Common myeloid progenitor, CD34-positive (primary cell): ENCODE measurements at regions not wholly inside any gene's neighbourhood (a gene's known extent, or its start where the extent isn't known, plus 50 kb on each side); places are given as distances from the start of the nearest gene placed in this dataset.

Source experiments
- CTCF ChIA-PET: fragments of 350-600 bp; sonication (Branson Sonifier 250); formaldehyde crosslinking; loops from one replicate; lab custom pipeline; 2021; ENCODE audit warnings: antibody characterized with exemption; lab: Charles Lee
- POLR2A ChIA-PET: fragments of 350-600 bp; sonication (Branson Sonifier 250); formaldehyde crosslinking; loops from one replicate; lab custom pipeline; 2021; ENCODE audit warnings: antibody characterized with exemption; lab: Charles Lee
- DNase-seq, 3 donors: peaks; one replicate each; pipeline versions ENCODE4 v3.0.0 to v3.0.0-alpha.2; 2013
- H3K27ac ChIP-seq, 2 experiments: 1 replicate in 1 of 2; 2 replicates in 1 of 2; pipeline ENCODE4 v1.7.0; 2013; ENCODE audit warnings: inconsistent platforms in 2 of 2, low read length in 2 of 2, mild to moderate bottlenecking in 2 of 2, low read depth in 1 of 2, moderate library complexity in 1 of 2; ENCODE audit not compliant: severe bottlenecking in 2 of 2, insufficient read depth in 1 of 2, poor library complexity in 1 of 2
- H3K27me3 ChIP-seq, 5 experiments: replicated peaks in 2 of 5; 1 replicate in 3 of 5; 2 replicates in 2 of 5; pipeline versions ENCODE4 v1.6.1 to v1.7.0; 2013; ENCODE audit warnings: low read length in 4 of 5, mild to moderate bottlenecking in 2 of 5, moderate library complexity in 2 of 5, inconsistent platforms in 1 of 5; ENCODE audit not compliant: insufficient read depth in 5 of 5, control insufficient read depth in 4 of 5
- H3K36me3 ChIP-seq, 4 experiments: 1 replicate in 2 of 4; 2 replicates in 2 of 4; pipeline versions ENCODE4 v1.6.1 to v1.7.0; 2013; ENCODE audit warnings: low read length in 3 of 4, control low read depth in 1 of 4, mild to moderate bottlenecking in 1 of 4; ENCODE audit not compliant: control insufficient read depth in 4 of 4, insufficient read depth in 4 of 4
- H3K4me1 ChIP-seq, 4 experiments: 1 replicate in 3 of 4; 2 replicates in 1 of 4; pipeline versions ENCODE4 v1.6.1 to v1.7.1; 2013; ENCODE audit warnings: low read length in 3 of 4, mild to moderate bottlenecking in 3 of 4, control low read depth in 1 of 4, inconsistent platforms in 1 of 4, moderate library complexity in 1 of 4; ENCODE audit not compliant: control insufficient read depth in 4 of 4, insufficient read depth in 4 of 4; ENCODE audit errors: control extremely low read depth in 1 of 4
- H3K4me3 ChIP-seq, 7 experiments: 1 replicate in 4 of 7; 2 replicates in 3 of 7; pipeline versions ENCODE4 v1.5.1 to v1.7.0; 2013; ENCODE audit warnings: mild to moderate bottlenecking in 7 of 7, low read length in 6 of 7, moderate library complexity in 6 of 7, inconsistent platforms in 2 of 7, low read depth in 2 of 7, control low read depth in 1 of 7; ENCODE audit not compliant: insufficient read depth in 4 of 7, control insufficient read depth in 1 of 7; ENCODE audit errors: extremely low read depth in 1 of 7
- H3K9me3 ChIP-seq, 5 experiments: 1 replicate in 4 of 5; 2 replicates in 1 of 5; pipeline versions ENCODE4 v1.6.1 to v1.7.1; 2013; ENCODE audit warnings: low read length in 4 of 5, mild to moderate bottlenecking in 2 of 5, inconsistent platforms in 1 of 5, low read depth in 1 of 5, moderate library complexity in 1 of 5; ENCODE audit not compliant: control insufficient read depth in 4 of 5, insufficient read depth in 2 of 5; ENCODE audit errors: control extremely low read depth in 1 of 5
- WGBS: methylation state at CpG from one replicate; pipeline ENCODE4 v1.1.5; 2013; ENCODE audit not compliant: insufficient coverage; 5-methylcytosine and 5-hydroxymethylcytosine counted together

DNA sequence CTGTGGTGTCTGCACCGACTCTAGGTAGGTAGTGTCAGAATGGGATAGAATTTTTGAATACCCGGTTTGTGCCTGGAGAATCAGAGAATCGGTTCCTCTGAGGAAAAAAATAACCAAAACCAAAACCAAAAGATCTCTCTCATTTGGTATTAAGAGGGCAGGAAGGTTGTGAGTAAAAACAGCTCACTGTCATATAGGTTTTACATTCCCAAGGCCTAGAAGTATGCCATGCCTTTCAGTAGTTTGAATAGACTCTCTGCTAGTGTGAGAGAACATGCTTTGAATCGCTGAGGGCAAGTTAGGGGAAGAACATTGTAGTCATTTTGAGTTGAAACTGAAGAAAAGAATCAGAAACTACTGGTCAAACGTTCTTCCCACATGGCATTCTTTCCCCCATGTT lies 411.4 kb upstream of the CD180 start:
- 100% methylated on average over 2 of the region's 5 CpGs for WGBS
- no peak overlapping the region for H3K27ac ChIP-seq
- POLR2A ChIA-PET = no interaction called here
- CTCF ChIA-PET = no interaction called here
- H3K9me3 ChIP-seq = peaks cover 0 to 3% (median 0%) of the 10 kb centered on the region in 5 experiments
- H3K4me1 ChIP-seq = no peaks in the 10 kb centered on the region
- H3K27me3 ChIP-seq = no peaks in the 10 kb centered on the region
- H3K36me3 ChIP-seq = no peaks in the 10 kb centered on the region
- no peak for DNase-seq
- no peak overlapping the region for H3K4me3 ChIP-seq

DNA sequence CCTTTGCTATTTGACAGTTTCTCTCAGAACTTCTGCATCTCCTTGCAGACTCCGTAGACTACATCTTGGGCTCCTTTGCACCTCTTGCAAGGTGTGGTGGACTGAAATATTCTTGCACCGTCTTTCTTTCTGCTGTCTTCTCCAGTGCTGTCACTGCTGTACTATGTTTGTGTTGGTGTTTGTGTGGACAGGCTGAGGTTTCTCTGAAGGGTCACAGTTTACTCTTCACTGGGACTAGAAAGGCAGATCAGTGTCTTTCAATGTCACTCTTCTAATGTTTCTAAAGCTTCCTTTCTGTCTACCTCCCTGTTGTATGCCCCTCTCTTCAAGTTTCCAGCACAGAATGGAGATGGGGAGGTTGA lies 410.0 kb upstream of the CD180 start:
- ChIA-PET CTCF (no interaction called here), POLR2A (no interaction called here)
- Histone ChIP-seq H3K36me3 (no peaks in the 10 kb centered on the region), H3K4me3 (no peak overlapping the region), H3K9me3 (peaks cover 0 to 3% (median 1%) of the 10 kb centered on the region in 5 experiments), H3K27ac (no peak overlapping the region), H3K27me3 (no peaks in the 10 kb centered on the region), H3K4me1 (no peaks in the 10 kb centered on the region)
- DNase-seq = no peak
- 100% methylated on average over 1 of the region's 2 CpGs for WGBS

DNA sequence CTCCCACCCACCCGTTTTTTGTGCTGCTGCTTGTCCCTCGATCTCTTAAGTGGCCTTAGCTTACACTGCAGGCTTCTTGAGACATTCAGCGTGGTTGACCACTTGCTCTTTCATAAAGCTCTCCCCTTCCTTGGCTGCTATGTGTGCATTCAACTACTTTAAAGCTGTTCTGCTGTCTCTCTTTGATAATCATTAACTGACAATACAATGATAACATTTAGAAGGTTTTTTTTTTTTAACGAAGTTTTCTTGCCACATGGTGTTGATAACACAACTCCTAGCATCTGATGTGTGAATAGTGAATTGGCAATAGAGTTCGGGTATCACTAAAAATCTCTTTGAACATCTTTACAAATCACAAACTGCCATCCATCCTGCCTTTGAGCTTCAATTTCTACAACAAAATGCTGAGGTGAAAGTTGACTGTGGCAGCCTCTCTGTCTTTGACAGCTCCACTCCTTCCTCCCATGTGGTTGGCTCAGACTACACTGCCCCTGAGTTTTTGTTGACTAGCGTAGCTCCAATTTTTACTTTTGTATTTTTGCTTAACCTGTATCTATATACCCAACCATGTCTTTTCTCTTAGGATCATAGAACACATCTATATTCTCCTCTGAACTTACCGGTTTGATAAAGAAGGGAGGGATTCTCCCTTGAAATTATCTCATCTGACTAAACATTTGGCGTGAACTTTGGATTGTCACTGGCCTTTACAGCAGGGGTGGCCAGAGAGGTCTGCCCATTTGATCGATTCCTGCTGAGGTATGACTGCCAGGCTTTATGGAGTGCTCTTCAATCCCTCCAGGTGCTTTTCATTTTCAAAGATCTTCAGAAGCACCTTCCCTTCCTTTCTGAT lies 409.4 kb upstream of the CD180 start:
- 94% methylated on average over 6 of the region's 9 CpGs for whole genome bisulfite sequencing
- CTCF ChIA-PET = no interaction called here
- H3K36me3 ChIP-seq = no peaks in the 10 kb centered on the region
- H3K9me3 ChIP-seq = peaks cover 0 to 3% (median 1%) of the 10 kb centered on the region in 5 experiments
- no peaks in the 10 kb centered on the region for H3K4me1 ChIP-seq
- H3K27me3 ChIP-seq = no peaks in the 10 kb centered on the region
- POLR2A ChIA-PET = no interaction called here
- no peak overlapping the region for H3K27ac ChIP-seq
- DNase-seq = no peak
- H3K4me3 ChIP-seq = no peak overlapping the region

DNA sequence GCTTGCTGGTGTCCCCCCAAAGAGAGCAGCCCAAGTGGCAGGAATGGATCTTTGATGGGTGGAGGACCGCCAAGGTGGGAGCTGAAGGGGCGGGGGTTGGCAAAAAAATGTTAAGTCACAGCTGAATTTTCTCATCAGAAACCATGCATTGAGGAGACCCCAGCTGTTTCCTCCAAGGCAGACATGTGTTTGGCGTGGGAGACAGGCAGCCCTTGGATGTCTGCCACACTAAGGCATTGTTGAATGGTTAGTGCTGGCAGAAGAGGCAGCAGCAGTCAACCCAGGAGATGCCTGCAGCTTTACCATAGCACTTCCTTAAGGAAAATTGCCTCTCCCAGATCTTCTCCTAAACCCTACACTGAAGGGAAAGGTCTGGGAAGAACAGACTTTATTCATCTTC lies 394.9 kb upstream of the CD180 start:
- H3K4me3 ChIP-seq = no peak overlapping the region
- ChIA-PET CTCF (no interaction called here), POLR2A (no interaction called here)
- no peaks in the 10 kb centered on the region for H3K4me1 ChIP-seq
- no peaks in the 10 kb centered on the region for H3K27me3 ChIP-seq
- no peaks in the 10 kb centered on the region for H3K9me3 ChIP-seq
- no peak overlapping the region for H3K27ac ChIP-seq
- 95% methylated on average over 3 of the region's 3 CpGs for WGBS
- DNase-seq = no peak
- H3K36me3 ChIP-seq = no peaks in the 10 kb centered on the region

DNA sequence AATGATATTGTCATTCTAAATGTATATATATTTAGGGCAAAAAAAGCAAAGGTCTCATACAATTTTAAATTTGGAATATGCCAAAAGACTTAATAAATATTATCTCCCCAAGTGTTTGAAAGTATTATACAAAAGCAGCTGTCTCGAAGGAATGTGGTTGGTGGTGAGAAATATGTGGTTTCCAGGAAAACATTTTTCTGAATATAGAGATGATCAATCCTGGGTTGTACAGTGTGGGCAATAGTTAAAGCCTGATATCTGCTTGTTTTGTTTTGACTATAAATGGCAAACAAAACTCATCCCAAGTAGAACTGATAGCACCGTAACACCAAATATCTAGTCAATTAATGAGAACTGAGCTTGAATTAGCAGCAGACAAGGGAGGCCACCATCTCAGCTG lies 391.8 kb upstream of the CD180 start:
- Histone ChIP-seq H3K36me3 (no peaks in the 10 kb centered on the region), H3K4me3 (no peak overlapping the region), H3K4me1 (no peaks in the 10 kb centered on the region), H3K27ac (no peak overlapping the region), H3K27me3 (no peaks in the 10 kb centered on the region), H3K9me3 (peaks cover 0 to 4% (median 0%) of the 10 kb centered on the region in 5 experiments)
- WGBS = no CpG with 5 or more reads among the region's 2 CpGs
- CTCF ChIA-PET = no interaction called here
- no peak for DNase-seq
- POLR2A ChIA-PET = no interaction called here

DNA sequence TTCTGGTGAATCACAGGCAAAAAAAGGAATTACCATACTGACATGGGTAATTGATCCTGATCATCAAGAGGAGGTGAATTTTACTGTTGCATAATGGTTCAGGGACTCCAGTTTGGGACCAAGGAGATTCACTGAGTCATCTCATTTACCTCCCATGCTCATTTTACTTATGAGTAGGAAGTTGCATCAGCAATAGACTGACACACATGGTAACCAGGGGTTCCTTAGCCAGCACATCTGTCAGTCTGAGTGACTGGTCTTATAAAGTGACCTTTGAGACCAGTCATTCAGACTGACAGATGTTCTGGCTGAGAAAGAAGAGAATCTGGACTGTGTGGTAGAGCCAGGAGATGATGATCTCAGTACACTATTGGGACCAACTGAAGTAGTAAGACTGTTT lies 384.6 kb upstream of the CD180 start:
- no peaks in the 10 kb centered on the region for H3K27me3 ChIP-seq
- no peaks in the 10 kb centered on the region for H3K4me1 ChIP-seq
- peaks cover 0 to 4% (median 0%) of the 10 kb centered on the region in 5 experiments for H3K9me3 ChIP-seq
- no peak overlapping the region for H3K4me3 ChIP-seq
- DNase-seq = no peak
- H3K27ac ChIP-seq = no peak overlapping the region
- no peaks in the 10 kb centered on the region for H3K36me3 ChIP-seq
- CTCF ChIA-PET = no interaction called here
- POLR2A ChIA-PET = no interaction called here

DNA sequence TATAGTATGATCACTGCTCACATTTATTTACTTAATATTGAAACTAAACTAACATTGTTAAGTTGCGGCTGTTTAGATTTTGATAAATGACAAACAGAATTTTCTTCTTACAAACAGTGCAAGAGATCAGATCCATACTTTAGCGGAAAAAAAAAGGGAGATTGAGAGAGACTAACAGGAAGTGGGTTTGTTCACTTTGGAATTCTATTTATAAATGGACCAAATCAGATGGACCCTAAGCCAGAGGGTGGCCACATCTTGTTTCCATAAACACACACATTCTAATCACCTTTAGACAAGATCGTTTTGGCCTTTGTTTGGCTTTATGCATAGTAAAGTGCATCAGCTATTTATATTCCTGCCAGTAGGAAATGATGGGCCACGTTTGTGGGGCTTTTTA lies 381.4 kb upstream of the CD180 start:
- Histone ChIP-seq H3K36me3 (no peaks in the 10 kb centered on the region), H3K27me3 (no peaks in the 10 kb centered on the region), H3K4me3 (no peak overlapping the region), H3K9me3 (peaks cover 0 to 6% (median 0%) of the 10 kb centered on the region in 5 experiments), H3K27ac (no peak overlapping the region), H3K4me1 (no peaks in the 10 kb centered on the region)
- ChIA-PET CTCF (no interaction called here), POLR2A (no interaction called here)
- WGBS = no CpG with 5 or more reads among the region's 4 CpGs
- no peak for DNase-seq
